H1 (cell line): ENCODE measurements at regions not wholly inside any gene's neighbourhood (a gene's known extent, or its start where the extent isn't known, plus 50 kb on each side); places are given as distances from the start of the nearest gene placed in this dataset.

ENCODE experiments used
- CTCF ChIA-PET: fragments of 300-600 bp; sonication (Branson Sonifier 250); formaldehyde crosslinking; loops from one replicate; lab custom pipeline; 2021; ENCODE audit not compliant: partially characterized antibody; lab: Charles Lee
- POLR2A ChIA-PET: fragments of 300-600 bp; sonication (Branson Sonifier 250); formaldehyde crosslinking; loops from one replicate; lab custom pipeline; 2021; ENCODE audit warnings: inconsistent platforms; ENCODE audit not compliant: partially characterized antibody; lab: Charles Lee
- DNase-seq, 2 experiments: peaks; one replicate each; pipeline versions ENCODE4 v3.0.0 to v3.0.0-alpha.2; 2010 to 2022; ENCODE audit warnings: low spot score in 2 of 2, low read depth in 1 of 2, mixed read lengths in 1 of 2
- FAIRE-seq: peaks from 2 replicates; lab custom pipeline; 2011; peaks lifted over from hg19 to GRCh38; lab: Jason Lieb, UNC
- H2AFZ ChIP-seq: 2 replicates; pipeline ENCODE4 v1.8.1; 2012; ENCODE audit warnings: low read length, inconsistent platforms
- H2AK5ac ChIP-seq: 2 replicates; pipeline ENCODE4 v1.6.1; 2013; ENCODE audit warnings: low read depth, low read length
- H2BK120ac ChIP-seq: replicated peaks from 2 replicates; pipeline ENCODE3; 2013; ENCODE audit warnings: low read depth, low read length, inconsistent platforms
- H2BK12ac ChIP-seq: 2 replicates; pipeline ENCODE4 v1.6.1; 2013; ENCODE audit warnings: low read depth, low read length
- H2BK15ac ChIP-seq: 2 replicates; pipeline ENCODE4 v1.6.1; 2013; ENCODE audit warnings: low read length
- H2BK20ac ChIP-seq: 2 replicates; pipeline ENCODE4 v1.6.1; 2013; ENCODE audit warnings: low read length
- H2BK5ac ChIP-seq: 2 replicates; pipeline ENCODE4 v1.6.1; 2013; ENCODE audit warnings: low read depth, low read length
- H3K14ac ChIP-seq: 2 replicates; pipeline ENCODE4 v1.6.1; 2013; ENCODE audit warnings: inconsistent platforms; ENCODE audit not compliant: insufficient read length
- H3K18ac ChIP-seq: 2 replicates; pipeline ENCODE4 v1.6.1; 2013; ENCODE audit warnings: low read length; ENCODE audit errors: extremely low read depth
- H3K23ac ChIP-seq: 2 replicates; pipeline ENCODE4 v1.6.1; 2013; ENCODE audit warnings: inconsistent platforms; ENCODE audit not compliant: insufficient read length
- H3K23me2 ChIP-seq: 2 replicates; pipeline ENCODE4 v1.6.1; 2013; ENCODE audit warnings: low read depth, low read length
- H3K27ac ChIP-seq: 2 replicates; pipeline ENCODE4 v1.6.1; 2011; ENCODE audit warnings: low read depth, low read length, inconsistent platforms
- H3K27me3 ChIP-seq, 4 experiments: replicated peaks in 1 of 4; 1 replicate in 1 of 4; 2 replicates in 3 of 4; pipeline versions ENCODE4 v1.6.1 to v1.8.1; 2011 to 2013; ENCODE audit warnings: low read length in 3 of 4, mild to moderate bottlenecking in 3 of 4, inconsistent platforms in 2 of 4, mixed read lengths in 2 of 4, moderate library complexity in 1 of 4; ENCODE audit not compliant: control insufficient read depth in 3 of 4, insufficient read depth in 3 of 4; ENCODE audit errors: extremely low read depth in 1 of 4
- H3K36me3 ChIP-seq, 4 experiments: 2 replicates each; pipeline versions ENCODE4 v1.6.1 to v1.8.1; 2011 to 2013; ENCODE audit warnings: mild to moderate bottlenecking in 4 of 4, low read length in 3 of 4, moderate library complexity in 2 of 4, control low read depth in 1 of 4, inconsistent platforms in 1 of 4; ENCODE audit not compliant: insufficient read depth in 4 of 4, control insufficient read depth in 2 of 4
- H3K4ac ChIP-seq: replicated peaks from 2 replicates; pipeline ENCODE3; 2013; ENCODE audit warnings: low read length, low read depth, mixed read lengths, inconsistent platforms; ENCODE audit not compliant: insufficient read length
- H3K4me1 ChIP-seq, 4 experiments: replicated peaks in 1 of 4; 1 replicate in 1 of 4; 2 replicates in 3 of 4; pipeline versions ENCODE4 v1.6.1 to v1.8.1; 2011 to 2013; ENCODE audit warnings: low read length in 3 of 4, inconsistent platforms in 2 of 4, mixed read lengths in 1 of 4; ENCODE audit not compliant: insufficient read depth in 4 of 4, control insufficient read depth in 3 of 4
- H3K4me2 ChIP-seq, 2 experiments: 2 replicates each; pipeline versions ENCODE4 v1.6.1 to v1.8.1; 2011 to 2013; ENCODE audit warnings: low read depth in 2 of 2, low read length in 2 of 2, control low read depth in 1 of 2, inconsistent platforms in 1 of 2, mild to moderate bottlenecking in 1 of 2; ENCODE audit not compliant: insufficient read depth in 1 of 2
- H3K4me3 ChIP-seq, 4 experiments: fragments of 200-600, 300-600 bp in 1 of 4; sonication (generic), shearing (Covaris generic), sonication (Bioruptor Twin) in 1 of 4; 2 replicates each; pipeline versions ENCODE4 v1.5.1 to v1.8.1; 2011 to 2016; ENCODE audit warnings: low read length in 4 of 4, low read depth in 3 of 4, control low read depth in 2 of 4, inconsistent platforms in 2 of 4, mild to moderate bottlenecking in 2 of 4, mixed read lengths in 1 of 4, moderate library complexity in 1 of 4; ENCODE audit not compliant: insufficient read depth in 2 of 4; ENCODE audit errors: extremely low read depth in 1 of 4
- H3K56ac ChIP-seq: replicated peaks from 2 replicates; pipeline ENCODE3; 2013; ENCODE audit warnings: low read depth, mild to moderate bottlenecking, mixed read lengths, low read length, inconsistent platforms; ENCODE audit not compliant: insufficient read length
- H3K79me1 ChIP-seq: 2 replicates; pipeline ENCODE4 v1.6.1; 2013; ENCODE audit warnings: low read depth, low read length, control low read depth
- H3K79me2 ChIP-seq, 2 experiments: 2 replicates each; pipeline versions ENCODE4 v1.6.1 to v1.8.1; 2012 to 2013; ENCODE audit warnings: low read length in 2 of 2, mild to moderate bottlenecking in 2 of 2, inconsistent platforms in 1 of 2; ENCODE audit not compliant: insufficient read depth in 2 of 2, control insufficient read depth in 1 of 2
- H3K9ac ChIP-seq, 4 experiments: replicated peaks in 1 of 4; 1 replicate in 1 of 4; 2 replicates in 3 of 4; pipeline versions ENCODE4 v1.6.1 to v1.8.1; 2011 to 2013; ENCODE audit warnings: low read depth in 3 of 4, low read length in 3 of 4, control low read depth in 2 of 4, mild to moderate bottlenecking in 2 of 4, moderate library complexity in 2 of 4, inconsistent platforms in 1 of 4; ENCODE audit errors: extremely low read depth in 1 of 4
- H3K9me3 ChIP-seq, 2 experiments: 2 replicates each; pipeline versions ENCODE4 v1.6.1 to v1.8.1; 2012 to 2013; ENCODE audit warnings: mild to moderate bottlenecking in 2 of 2, moderate library complexity in 2 of 2, control low read depth in 1 of 2, inconsistent platforms in 1 of 2, low read depth in 1 of 2, low read length in 1 of 2, mixed read lengths in 1 of 2; ENCODE audit not compliant: insufficient read depth in 2 of 2
- H4K20me1 ChIP-seq, 2 experiments: replicated peaks in 1 of 2; 2 replicates each; pipeline versions ENCODE3 to v1.8.1; 2011 to 2013; ENCODE audit warnings: inconsistent platforms in 2 of 2, low read length in 2 of 2, mild to moderate bottlenecking in 1 of 2; ENCODE audit not compliant: insufficient read depth in 2 of 2, control insufficient read depth in 1 of 2
- H4K5ac ChIP-seq: 2 replicates; pipeline ENCODE4 v1.6.1; 2013; ENCODE audit warnings: low read length, low read depth, mixed read lengths, inconsistent platforms; ENCODE audit not compliant: insufficient read length
- H4K8ac ChIP-seq: 2 replicates; pipeline ENCODE4 v1.8.0; 2013; ENCODE audit warnings: mild to moderate bottlenecking, moderate library complexity, low read length, inconsistent platforms; ENCODE audit not compliant: insufficient read depth; ENCODE audit errors: extremely low read depth
- H4K91ac ChIP-seq: replicated peaks from 2 replicates; pipeline ENCODE3; 2013; ENCODE audit warnings: low read length, mixed read lengths, inconsistent platforms; ENCODE audit not compliant: insufficient read length
- BRCA1 ChIP-seq: IDR thresholded peaks from 2 replicates; pipeline ENCODE4 v1.6.1; 2012; ENCODE audit warnings: low read depth, low read length, improper control_type of control experiment
- CHD1 ChIP-seq: IDR thresholded peaks from 2 replicates; pipeline ENCODE4 v1.6.1; 2012; ENCODE audit warnings: low read depth, low read length, improper control_type of control experiment
- CHD2 ChIP-seq: IDR thresholded peaks from 2 replicates; pipeline ENCODE4 v1.6.1; 2012; ENCODE audit warnings: low read length, improper control_type of control experiment
- EZH2 ChIP-seq: fragments of 200-600 bp; sonication (generic); IDR thresholded peaks from 2 replicates; pipeline ENCODE4 v1.7.1; 2012; ENCODE audit warnings: low read depth, mild to moderate bottlenecking, moderate library complexity, low read length, inconsistent platforms; ENCODE audit not compliant: severe bottlenecking
- POLR2A ChIP-seq, 2 experiments: IDR thresholded peaks; 1 replicate in 1 of 2; 2 replicates in 1 of 2; pipeline ENCODE4 v1.6.1; 2011; ENCODE audit warnings: low read depth in 2 of 2, low read length in 2 of 2, mild to moderate bottlenecking in 2 of 2; ENCODE audit errors: control extremely low read depth in 1 of 2
- RNF2 ChIP-seq: fragments of 200-900, 300-1000 bp; sonication (generic); IDR thresholded peaks from 2 replicates; pipeline ENCODE4 v1.7.1; 2016; ENCODE audit warnings: borderline replicate concordance, low read depth, mild to moderate bottlenecking, antibody characterized with exemption, low read length; ENCODE audit not compliant: poor library complexity, severe bottlenecking; ENCODE audit errors: missing control alignments
- SAP30 ChIP-seq: fragments of 300-600 bp; sonication (generic); IDR thresholded peaks from 2 replicates; pipeline ENCODE4 v1.7.1; 2012; ENCODE audit warnings: low read length, moderate library complexity, mild to moderate bottlenecking, inconsistent platforms; ENCODE audit not compliant: insufficient read depth, insufficient replicate concordance
- SIRT6 ChIP-seq: IDR thresholded peaks from one replicate; pipeline ENCODE4 v1.7.1; 2012; ENCODE audit warnings: low read length, inconsistent platforms
- SP1 ChIP-seq: IDR thresholded peaks from 2 replicates; pipeline ENCODE4 v1.6.1; 2011; ENCODE audit warnings: low read depth, low read length
- TAF1 ChIP-seq: IDR thresholded peaks from 2 replicates; pipeline ENCODE4 v1.6.1; 2011; ENCODE audit warnings: mild to moderate bottlenecking, low read depth, low read length
- TEAD4 ChIP-seq: IDR thresholded peaks from 2 replicates; pipeline ENCODE4 v1.6.1; 2012; ENCODE audit warnings: low read depth, low read length, inconsistent platforms, mixed read lengths
- YY1 ChIP-seq: IDR thresholded peaks from 2 replicates; pipeline ENCODE4 v1.6.1; 2011; ENCODE audit warnings: low read depth, mild to moderate bottlenecking, low read length
- WGBS, 2 experiments: shearing (Covaris generic) in 1 of 2; methylation state at CpG; one replicate each; pipeline versions ENCODE4 v1.1.6 to v1.1.7; 2013 to 2015; ENCODE audit warnings: low lambda C conversion rate in 2 of 2, mixed read lengths in 2 of 2, inconsistent platforms in 1 of 2, low coverage in 1 of 2, missing lambda C conversion rate in 1 of 2; ENCODE audit not compliant: insufficient replicate concordance in 2 of 2, insufficient coverage in 1 of 2, insufficient read length in 1 of 2; ENCODE audit errors: extremely low coverage in 1 of 2, missing lambda C conversion rate in 1 of 2; 5-methylcytosine and 5-hydroxymethylcytosine counted together
- TF ChIP-seq, protein P1 (sequence below): IDR thresholded peaks from 2 replicates; pipeline ENCODE4 v1.6.1; 2012; ENCODE audit warnings: inconsistent platforms

DNA sequence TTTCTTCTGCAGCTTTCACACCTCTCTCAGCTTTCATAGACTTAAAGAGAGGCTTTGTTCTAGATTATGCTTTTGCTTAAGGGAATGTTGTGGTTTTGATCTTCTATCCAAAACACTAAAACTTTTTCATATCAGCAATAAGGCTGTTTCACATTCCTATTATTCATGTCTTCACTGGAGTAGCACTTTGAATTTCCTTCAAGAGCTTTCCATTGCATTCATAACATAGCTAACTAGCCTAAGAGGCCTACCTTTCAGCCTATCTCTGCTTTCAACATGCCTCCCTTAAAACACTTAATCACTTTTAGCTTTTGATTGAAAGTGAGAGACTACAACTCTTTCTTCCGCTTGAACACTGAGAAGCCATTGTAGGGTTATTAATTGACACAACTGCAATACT lies 1117.0 kb upstream of the PHF14 start:
- ChIA-PET POLR2A (no interaction called here), CTCF (interaction anchor here (0.8 kb wide), 1 partner anchor 654 kb away, joined by 3 read pairs; no protein-coding TSS in a partner anchor)
- no peak for FAIRE-seq

More for the DNA sequence above, 1117.0 kb upstream of the PHF14 start:
- Histone ChIP-seq H4K5ac (no peak overlapping the region), H3K4me3 (no peak overlapping the region), H3K9ac (no peak overlapping the region), H3K79me1 (no peaks in the 10 kb centered on the region), H3K23ac (no peak overlapping the region), H2BK120ac (no peak overlapping the region), H2AFZ (no peak overlapping the region), H2BK12ac (no peak overlapping the region), H3K4me2 (no peak overlapping the region), H3K36me3 (no peaks in the 10 kb centered on the region), H3K18ac (no peak overlapping the region), H3K79me2 (no peaks in the 10 kb centered on the region), H3K23me2 (no peaks in the 10 kb centered on the region), H4K91ac (no peak overlapping the region), H2BK5ac (no peak overlapping the region), H3K4ac (no peak overlapping the region), H4K8ac (no peak overlapping the region), H3K27me3 (no peaks in the 10 kb centered on the region), H2BK20ac (no peak overlapping the region), H3K14ac (no peak overlapping the region), H3K9me3 (no peaks in the 10 kb centered on the region), H4K20me1 (no peaks in the 10 kb centered on the region), H2AK5ac (no peak overlapping the region), H3K56ac (no peak overlapping the region), H3K27ac (no peak overlapping the region), H2BK15ac (no peak overlapping the region), H3K4me1 (no peaks in the 10 kb centered on the region)
- 100% methylated on average over 1 of the region's 1 CpG; no CpG with 5 or more reads in 1 of the 2 experiments for WGBS, 2 experiments
- TF ChIP-seq CHD2 (no peak), SIRT6 (no peak), SP1 (no peak), BRCA1 (no peak), SAP30 (no peak), TEAD4 (no peak), TAF1 (no peak), CHD1 (no peak), POLR2A (IDR thresholded peaks at IDR 0.05; ENCODE audit: control extremely low read depth in 1 of 2, low read depth in 2 of 2, low read length in 2 of 2) (no peak), YY1 (no peak), EZH2 (no peak), RNF2 (no peak)
- TF ChIP-seq, protein P1, sequence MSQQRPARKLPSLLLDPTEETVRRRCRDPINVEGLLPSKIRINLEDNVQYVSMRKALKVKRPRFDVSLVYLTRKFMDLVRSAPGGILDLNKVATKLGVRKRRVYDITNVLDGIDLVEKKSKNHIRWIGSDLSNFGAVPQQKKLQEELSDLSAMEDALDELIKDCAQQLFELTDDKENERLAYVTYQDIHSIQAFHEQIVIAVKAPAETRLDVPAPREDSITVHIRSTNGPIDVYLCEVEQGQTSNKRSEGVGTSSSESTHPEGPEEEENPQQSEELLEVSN: no peak
- DNase-seq: no peak
